ENCODE measurements at regions not wholly inside any gene's neighbourhood (a gene's known extent, or its start where the extent isn't known, plus 50 kb on each side); places are given as distances from the start of the nearest gene placed in this dataset.

GRCh38 chr5:4356201-4356600 lies 760.6 kb downstream of the IRX1 start:
- TF ChIP-seq CTCF (IDR thresholded peaks at IDR 0.05): no peak
- TF ChIP-seq POLR2A (IDR thresholded peaks at IDR 0.05): no peak
- no peak for TF ChIP-seq EP300 (IDR thresholded peaks at IDR 0.05)
- no peak for TF ChIP-seq POLR2AphosphoS5 (IDR thresholded peaks at IDR 0.05)
